ENCODE measurements at regions not wholly inside any gene's neighbourhood (a gene's known extent, or its start where the extent isn't known, plus 50 kb on each side); places are given as distances from the start of the nearest gene placed in this dataset.

- no peaks in the 10 kb centered on the region for H3K4me1 ChIP-seq (replicated peaks)
- TF ChIP-seq CTCF (IDR thresholded peaks at IDR 0.05) (no peak), POLR2AphosphoS5 (IDR thresholded peaks at IDR 0.05) (no peak), POLR2A (IDR thresholded peaks at IDR 0.05) (no peak)
- no peak overlapping the region for H3K4me3 ChIP-seq
- intact Hi-C loops (cut with DNase I) = no loop called here
- no peak overlapping the region for H3K27ac ChIP-seq
- H3K9me3 ChIP-seq = no peaks in the 10 kb centered on the region
- WGBS = 38% methylated on average over 24 of the region's 24 CpGs
- no peaks in the 10 kb centered on the region for H3K27me3 ChIP-seq (replicated peaks; ENCODE audit: insufficient read depth)
- H3K36me3 ChIP-seq = no peaks in the 10 kb centered on the region
- DNase-seq (ENCODE audit: low spot score) = no peak
Observed at GRCh38 chr2:861655-862354, 88.8 kb upstream of the SNTG2 start.

- H3K36me3 ChIP-seq = no peaks in the 10 kb centered on the region
- H3K27ac ChIP-seq = no peak overlapping the region
- no peaks in the 10 kb centered on the region for H3K4me1 ChIP-seq (replicated peaks)
- intact Hi-C loops (cut with DNase I) = no loop called here
- DNase-seq (ENCODE audit: low spot score) = no peak
- H3K27me3 ChIP-seq (replicated peaks; ENCODE audit: insufficient read depth) = no peaks in the 10 kb centered on the region
- H3K4me3 ChIP-seq = no peak overlapping the region
- WGBS = 69% methylated on average over 14 of the region's 14 CpGs
- no peaks in the 10 kb centered on the region for H3K9me3 ChIP-seq
- TF ChIP-seq CTCF (IDR thresholded peaks at IDR 0.05) (no peak), POLR2A (IDR thresholded peaks at IDR 0.05) (no peak), POLR2AphosphoS5 (IDR thresholded peaks at IDR 0.05) (no peak)
Observed at GRCh38 chr2:860259-860855, 90.3 kb upstream of the SNTG2 start.

GRCh38 chr2:858646-859045, 92.0 kb upstream of the SNTG2 start:
- Histone ChIP-seq H3K27me3 (replicated peaks; ENCODE audit: insufficient read depth) (no peaks in the 10 kb centered on the region), H3K4me3 (no peak overlapping the region), H3K27ac (no peak overlapping the region), H3K36me3 (no peaks in the 10 kb centered on the region), H3K4me1 (replicated peaks) (no peaks in the 10 kb centered on the region), H3K9me3 (no peaks in the 10 kb centered on the region)
- TF ChIP-seq POLR2A (IDR thresholded peaks at IDR 0.05) = no peak
- TF ChIP-seq POLR2AphosphoS5 (IDR thresholded peaks at IDR 0.05) = no peak
- TF ChIP-seq CTCF (IDR thresholded peaks at IDR 0.05) = no peak
- WGBS = 89% methylated on average over 7 of the region's 7 CpGs
- no peak for DNase-seq (ENCODE audit: low spot score)
- intact Hi-C loops (cut with DNase I) = no loop called here

- DNase-seq (ENCODE audit: low spot score) = no peak
Observed at GRCh38 chr2:857937-858336, 92.7 kb upstream of the SNTG2 start.

More at GRCh38 chr2:857937-858336, 92.7 kb upstream of the SNTG2 start:
- TF ChIP-seq POLR2A (IDR thresholded peaks at IDR 0.05) (no peak), POLR2AphosphoS5 (IDR thresholded peaks at IDR 0.05) (no peak), CTCF (IDR thresholded peaks at IDR 0.05) (no peak)
- H3K27me3 ChIP-seq (replicated peaks; ENCODE audit: insufficient read depth) = no peaks in the 10 kb centered on the region
- no peak overlapping the region for H3K27ac ChIP-seq
- H3K4me3 ChIP-seq = no peak overlapping the region
- H3K4me1 ChIP-seq (replicated peaks) = no peaks in the 10 kb centered on the region
- no peaks in the 10 kb centered on the region for H3K36me3 ChIP-seq
- no peaks in the 10 kb centered on the region for H3K9me3 ChIP-seq
- 78% methylated on average over 6 of the region's 6 CpGs for WGBS
- intact Hi-C loops (cut with DNase I) = no loop called here

Data from prostate gland (tissue), 2 donors.